ENCODE measurements at regions not wholly inside any gene's neighbourhood (a gene's known extent, or its start where the extent isn't known, plus 50 kb on each side); places are given as distances from the start of the nearest gene placed in this dataset.

DNA sequence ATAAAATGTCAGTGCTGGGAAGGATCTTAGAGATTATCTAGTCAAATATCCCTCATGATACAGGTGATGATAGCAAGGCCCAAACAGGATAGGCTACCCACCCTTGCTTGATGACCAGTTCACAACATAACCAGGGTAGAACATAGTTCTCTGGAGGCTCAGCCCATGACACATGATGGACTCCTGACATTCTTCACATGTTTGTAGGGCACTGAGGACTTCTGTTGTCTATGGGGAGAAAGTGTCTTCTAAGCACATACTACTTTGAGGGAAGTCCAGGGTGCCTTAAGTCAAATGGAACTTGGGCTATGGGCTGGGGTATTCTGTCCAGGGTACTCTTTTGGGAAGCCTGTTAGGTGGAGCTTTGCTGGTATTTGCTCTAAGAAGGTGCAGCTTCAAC lies 148.9 kb downstream of the GLUL start:
- TF ChIP-seq GATA2 (IDR thresholded peaks at IDR 0.05; ENCODE audit: low read depth, low read length) (no peak), GATA3 (IDR thresholded peaks at IDR 0.05; ENCODE audit: low read depth, low read length) (no peak)
